Hippocampal formation (tissue), 2 donors: ENCODE measurements at regions not wholly inside any gene's neighbourhood (a gene's known extent, or its start where the extent isn't known, plus 50 kb on each side); places are given as distances from the start of the nearest gene placed in this dataset.
A peak's percentile ranks its signal among the peaks of the same experiment; 100 is the strongest.

Experiments
- DNase-seq, 2 donors: peaks; one replicate each; lab custom pipeline; 2025; lab: John Stamatoyannopoulos, UW

- no peak for DNase-seq
These were observed 53.0 kb upstream of the CLDN14 start for GRCh38 chr21:36532769-36533467.

GRCh38 chr21:36533468-36533848 lies 53.5 kb upstream of the CLDN14 start:
- no peak for DNase-seq

GRCh38 chr21:36534656-36535055 lies 54.7 kb upstream of the CLDN14 start:
- DNase-seq = no peak

GRCh38 chr21:36535618-36536241 lies 55.8 kb upstream of the CLDN14 start:
- DNase-seq = no peak

GRCh38 chr21:36538761-36539160 lies 58.8 kb upstream of the CLDN14 start:
- DNase-seq = no peak

GRCh38 chr21:36539434-36540150 lies 59.7 kb upstream of the CLDN14 start:
- DNase-seq = no peak

GRCh38 chr21:36540700-36541099 lies 60.8 kb upstream of the CLDN14 start:
- no peak for DNase-seq

GRCh38 chr21:36541721-36542139 lies 61.8 kb upstream of the CLDN14 start:
- DNase-seq = no peak

GRCh38 chr21:36542312-36543101 lies 62.6 kb upstream of the CLDN14 start:
- DNase-seq = no peak

GRCh38 chr21:36543924-36544323 lies 64.0 kb upstream of the CLDN14 start:
- DNase-seq = no peak

GRCh38 chr21:36544545-36544944 lies 64.6 kb upstream of the CLDN14 start:
- no peak for DNase-seq

GRCh38 chr21:36545776-36546511 lies 66.0 kb upstream of the CLDN14 start:
- DNase-seq = no peak

- peak in 1 of 2 donors; percentile 3 for DNase-seq
These were observed 67.5 kb upstream of the CLDN14 start for GRCh38 chr21:36547464-36547863.

GRCh38 chr21:36548866-36549265 lies 68.9 kb upstream of the CLDN14 start:
- no peak for DNase-seq

- no peak for DNase-seq
These were observed 69.5 kb upstream of the CLDN14 start for GRCh38 chr21:36549470-36549869.

GRCh38 chr21:36550761-36551160 lies 70.8 kb upstream of the CLDN14 start:
- DNase-seq = no peak

- DNase-seq = no peak
These were observed 71.4 kb upstream of the CLDN14 start for GRCh38 chr21:36551321-36551720.

- no peak for DNase-seq
These were observed 72.0 kb upstream of the CLDN14 start for GRCh38 chr21:36551731-36552433.

GRCh38 chr21:36552434-36552785 lies 72.5 kb upstream of the CLDN14 start:
- DNase-seq = no peak

GRCh38 chr21:36553406-36553805 lies 73.5 kb upstream of the CLDN14 start:
- no peak for DNase-seq
